Stimulated activated naive CD8-positive, alpha-beta T cell treated with anti-CD3 and anti-CD28 coated beads, Interleukin-15, amount 100 ng/mL, for 72 hours (primary cell): ENCODE measurements at regions not wholly inside any gene's neighbourhood (a gene's known extent, or its start where the extent isn't known, plus 50 kb on each side); places are given as distances from the start of the nearest gene placed in this dataset.
"Not testable (repeated sequence)": the region's sequence is repeated elsewhere in the genome, so short reads cannot be mapped to it uniquely, and the experiment has no call there.

ENCODE experiments used
- ATAC-seq: fragments of 150-1000 bp; cut with Tn5 transposase; 2 replicates; pipeline ENCODE4 v1.10.0; 2021; ENCODE audit warnings: mild to moderate bottlenecking, moderate library complexity
- DNase-seq, 2 donors: peaks; one replicate each; pipeline ENCODE4 v3.0.0; 2021 to 2022
- H3K27ac Mint-ChIP-seq, 2 donors: one replicate each; pipeline ENCODE4 v1.8.0; 2022; ENCODE audit warnings: mild to moderate bottlenecking in 2 of 2, mixed read lengths in 2 of 2, moderate library complexity in 2 of 2
- H3K27me3 Mint-ChIP-seq: one replicate; pipeline ENCODE4 v1.8.0; 2022; ENCODE audit warnings: mixed read lengths
- H3K4me1 Mint-ChIP-seq: one replicate; pipeline ENCODE4 v1.8.0; 2022; ENCODE audit warnings: mild to moderate bottlenecking, mixed read lengths
- H3K4me3 Mint-ChIP-seq, 2 donors: one replicate each; pipeline ENCODE4 v1.8.0; 2022; ENCODE audit warnings: mild to moderate bottlenecking in 2 of 2, mixed read lengths in 2 of 2, moderate library complexity in 1 of 2
- H3K9me3 Mint-ChIP-seq, 2 donors: one replicate each; pipeline ENCODE4 v1.8.0; 2022; ENCODE audit warnings: mixed read lengths in 2 of 2

DNA sequence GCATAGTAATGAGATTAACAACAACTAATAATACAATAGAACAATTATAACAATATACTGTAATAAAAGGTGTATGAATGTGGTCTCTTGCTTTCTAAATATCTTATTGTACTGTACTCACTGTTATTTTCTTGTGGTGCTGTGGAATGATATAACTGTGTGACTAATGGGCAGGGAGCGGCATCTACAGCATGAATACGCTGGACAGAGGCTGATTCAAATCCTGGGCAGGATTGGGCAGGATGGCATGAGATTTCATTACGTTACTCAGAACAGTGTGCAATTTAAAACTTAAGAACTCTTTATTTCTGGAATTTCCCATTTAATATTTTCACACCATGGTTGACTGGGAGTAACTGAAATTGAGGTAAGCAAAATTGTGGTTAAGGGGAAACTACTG is 1239.8 kb upstream of the GOT2 start:
- DNase-seq, result no peak

GRCh38 chr16:59971264-59971663 is 1237.1 kb upstream of the GOT2 start:
- Mint-ChIP-seq H3K27ac (no peak overlapping the region), H3K27me3 (no peaks in the 10 kb centered on the region), H3K4me3 (no peak overlapping the region), H3K4me1 (no peaks in the 10 kb centered on the region), H3K9me3 (peaks cover 0 to 16% of the 10 kb centered on the region in 2 donors)
- DNase-seq (no peak), ATAC-seq (no peak)

More for the DNA sequence above, 1239.8 kb upstream of the GOT2 start:
- no peaks in the 10 kb centered on the region for H3K27me3 Mint-ChIP-seq
- H3K4me3 Mint-ChIP-seq, result no peak overlapping the region
- H3K9me3 Mint-ChIP-seq, result peaks cover 0 to 8% of the 10 kb centered on the region in 2 donors
- no peak for ATAC-seq
- H3K4me1 Mint-ChIP-seq, result no peaks in the 10 kb centered on the region
- no peak overlapping the region for H3K27ac Mint-ChIP-seq

GRCh38 chr16:59964232-59964924 is 1230.3 kb upstream of the GOT2 start:
- ATAC-seq (no peak), DNase-seq (no peak)
- H3K27ac Mint-ChIP-seq, result no peak overlapping the region
- H3K9me3 Mint-ChIP-seq, result peaks cover 0 to 14% of the 10 kb centered on the region in 2 donors
- no peaks in the 10 kb centered on the region for H3K4me1 Mint-ChIP-seq
- H3K4me3 Mint-ChIP-seq, result no peak overlapping the region
- no peaks in the 10 kb centered on the region for H3K27me3 Mint-ChIP-seq

DNA sequence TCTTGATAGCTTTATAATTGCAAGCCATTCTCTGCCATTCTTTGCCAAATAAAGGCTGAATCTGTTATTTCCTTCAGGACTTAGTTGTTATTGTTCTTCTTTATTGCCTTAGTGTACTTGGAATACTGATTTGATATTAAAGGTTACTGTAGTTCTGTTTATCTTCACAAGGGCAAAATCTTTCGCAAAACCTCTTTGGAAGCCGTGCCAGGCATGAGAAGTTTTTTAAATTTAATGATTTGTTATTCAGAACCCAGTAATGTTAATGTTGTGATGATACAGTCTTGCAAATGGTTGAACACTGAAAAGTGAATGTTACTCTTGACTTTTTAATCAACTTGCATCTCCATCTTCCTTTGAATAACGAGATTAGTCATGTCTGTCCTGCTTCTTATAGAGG is 1225.2 kb upstream of the GOT2 start:
- Mint-ChIP-seq H3K27ac (no peak overlapping the region), H3K4me3 (no peak overlapping the region), H3K4me1 (no peaks in the 10 kb centered on the region), H3K9me3 (peaks cover 12 to 17% of the 10 kb centered on the region in 2 donors), H3K27me3 (no peaks in the 10 kb centered on the region)
- ATAC-seq, result no peak
- no peak for DNase-seq

DNA sequence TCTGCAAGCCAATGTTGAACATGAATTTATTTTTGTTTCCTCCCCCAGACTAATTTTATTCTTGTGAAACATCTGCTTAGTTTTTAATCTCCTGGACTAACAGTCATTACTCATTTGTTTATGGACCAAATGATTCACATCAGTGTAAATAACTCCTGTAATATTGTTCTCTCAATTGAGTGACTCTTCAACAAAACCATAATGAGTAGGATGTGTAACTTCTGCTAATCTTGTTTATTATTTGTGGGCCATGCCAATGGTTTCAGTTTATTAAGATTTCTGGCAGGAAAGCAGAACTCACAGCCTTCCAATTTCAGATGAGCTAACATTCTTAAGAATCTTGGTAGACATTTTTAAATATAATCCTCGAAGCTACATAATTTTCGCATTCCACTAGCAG is 1216.3 kb upstream of the GOT2 start:
- no peak for ATAC-seq

DNA sequence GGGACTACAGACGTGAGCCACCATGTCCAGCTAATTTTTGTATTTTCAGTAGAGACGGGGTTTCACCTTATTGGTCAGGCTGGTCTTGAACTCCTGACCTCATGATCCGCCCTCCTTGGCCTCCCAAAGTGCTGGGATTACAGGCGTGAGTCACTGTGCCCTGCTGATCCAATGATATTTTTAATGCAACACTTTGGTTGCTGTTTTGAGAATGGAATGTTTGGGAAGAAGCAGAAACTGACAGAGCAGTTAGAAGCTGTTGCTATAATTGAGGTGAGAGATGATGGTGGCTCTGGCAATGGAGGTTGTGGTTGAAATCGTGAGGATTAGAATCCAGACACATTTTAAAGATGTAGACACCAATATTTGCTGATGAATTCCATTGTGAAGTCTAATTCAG is 1209.9 kb upstream of the GOT2 start:
- not testable (repeated sequence) for H3K4me1 Mint-ChIP-seq

More for the DNA sequence above, 1216.3 kb upstream of the GOT2 start:
- Mint-ChIP-seq H3K27ac (no peak overlapping the region), H3K9me3 (peaks cover 0 to 16% of the 10 kb centered on the region in 2 donors), H3K27me3 (no peaks in the 10 kb centered on the region), H3K4me3 (no peak overlapping the region), H3K4me1 (no peaks in the 10 kb centered on the region)
- DNase-seq, result no peak

GRCh38 chr16:59941594-59941993 is 1207.5 kb upstream of the GOT2 start:
- Mint-ChIP-seq H3K4me3 (no peak overlapping the region), H3K27me3 (no peaks in the 10 kb centered on the region), H3K27ac (no peak overlapping the region), H3K9me3 (peaks cover 5 to 12% of the 10 kb centered on the region in 2 donors), H3K4me1 (no peaks in the 10 kb centered on the region)
- ATAC-seq (no peak), DNase-seq (no peak)

More for the DNA sequence above, 1209.9 kb upstream of the GOT2 start:
- H3K4me3 Mint-ChIP-seq, DNase-seq, H3K27me3 Mint-ChIP-seq, H3K27ac Mint-ChIP-seq, ATAC-seq: not testable (repeated sequence)
- H3K9me3 Mint-ChIP-seq, result peaks cover 12 to 14% of the 10 kb centered on the region in 2 donors

DNA sequence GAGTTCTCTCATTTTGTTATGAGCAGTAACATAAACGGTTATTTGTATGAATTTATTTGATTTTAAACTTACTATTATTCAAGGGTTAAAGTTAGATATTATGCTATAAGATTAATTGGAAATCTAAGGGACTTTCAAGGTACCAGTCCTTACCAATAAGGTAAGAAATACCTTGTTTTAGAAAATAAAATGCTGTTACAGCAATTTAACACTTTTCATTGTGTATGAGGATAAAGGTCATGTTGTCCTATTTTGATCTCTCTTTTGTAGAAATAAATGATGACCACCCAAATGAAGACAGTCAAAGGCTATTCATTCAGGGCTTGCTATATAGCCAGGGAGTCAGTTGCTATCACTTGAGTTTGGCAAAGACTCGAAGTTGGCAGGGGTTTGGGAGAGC is 1185.9 kb upstream of the GOT2 start:
- ATAC-seq (no peak), DNase-seq (no peak)
- no peaks in the 10 kb centered on the region for H3K27me3 Mint-ChIP-seq
- no peak overlapping the region for H3K4me3 Mint-ChIP-seq
- no peaks in the 10 kb centered on the region for H3K4me1 Mint-ChIP-seq
- no peak overlapping the region for H3K27ac Mint-ChIP-seq
- peaks cover 12 to 13% of the 10 kb centered on the region in 2 donors for H3K9me3 Mint-ChIP-seq

DNA sequence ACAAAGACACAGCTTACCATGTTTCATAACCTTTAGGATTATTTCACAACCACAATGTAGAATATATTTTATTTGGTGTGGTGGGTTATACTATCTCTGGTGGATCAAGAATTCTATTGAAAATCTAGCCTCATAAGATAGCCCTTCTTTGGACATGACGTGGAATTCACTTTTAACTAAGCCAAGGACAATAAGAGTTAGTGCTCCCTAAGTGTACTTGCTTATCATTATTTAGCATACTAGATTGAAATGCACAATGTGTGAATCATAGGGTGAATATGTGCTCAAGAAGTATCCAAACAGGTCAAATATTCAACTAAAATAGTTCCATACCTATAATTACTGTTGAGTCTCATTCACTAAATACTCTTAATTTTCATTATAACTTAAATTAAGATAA is 1179.5 kb upstream of the GOT2 start:
- ATAC-seq, result no peak
- Mint-ChIP-seq H3K9me3 (peaks cover 0 to 11% of the 10 kb centered on the region in 2 donors), H3K27me3 (no peaks in the 10 kb centered on the region), H3K4me3 (no peak overlapping the region), H3K27ac (no peak overlapping the region), H3K4me1 (no peaks in the 10 kb centered on the region)
- no peak for DNase-seq

DNA sequence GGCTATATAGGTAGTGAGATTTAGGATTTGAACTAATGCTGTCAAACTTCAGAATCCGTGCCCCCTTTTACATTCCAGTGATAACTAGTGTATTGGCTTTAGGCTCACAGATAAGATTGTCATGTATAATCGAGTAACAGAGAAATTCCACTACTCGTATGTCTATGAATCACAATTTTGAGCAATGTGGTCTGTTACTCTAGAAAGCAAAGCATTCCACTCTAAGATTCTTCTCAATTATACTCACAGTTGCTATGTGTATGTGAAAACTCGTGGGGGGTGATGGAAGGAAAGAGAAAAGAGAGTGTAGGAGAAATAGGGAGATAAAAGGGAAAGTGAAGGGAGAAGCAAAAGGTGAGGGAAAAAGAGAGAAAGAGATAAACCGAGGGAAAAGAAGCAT is 1175.1 kb upstream of the GOT2 start:
- Mint-ChIP-seq H3K4me3 (no peak overlapping the region), H3K27ac (no peak overlapping the region), H3K4me1 (no peaks in the 10 kb centered on the region), H3K9me3 (peaks cover 0 to 5% of the 10 kb centered on the region in 2 donors), H3K27me3 (no peaks in the 10 kb centered on the region)
- DNase-seq (no peak), ATAC-seq (no peak)

DNA sequence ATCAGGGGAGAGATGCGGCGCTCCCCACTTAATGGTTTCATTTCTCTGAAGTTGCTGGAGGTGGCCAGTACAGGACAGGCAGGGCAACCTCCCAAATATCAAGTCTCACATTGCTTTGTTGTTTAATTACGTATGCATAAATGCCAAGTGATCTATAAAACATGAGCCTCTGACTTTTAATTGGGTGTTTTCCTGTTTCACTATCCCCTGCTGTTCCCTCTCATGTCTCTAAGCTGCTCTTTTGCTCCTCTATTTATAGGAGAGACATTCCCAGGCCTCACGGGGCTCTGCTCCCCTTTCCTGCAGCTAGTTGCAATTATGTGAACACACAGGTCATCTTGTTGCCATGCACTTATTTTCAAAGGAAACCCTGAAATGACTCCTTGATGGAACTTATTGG is 1173.5 kb upstream of the GOT2 start:
- H3K9me3 Mint-ChIP-seq, result peaks cover 0 to 2% of the 10 kb centered on the region in 2 donors
- no peak overlapping the region for H3K4me3 Mint-ChIP-seq
- ATAC-seq (no peak), DNase-seq (no peak)
- no peaks in the 10 kb centered on the region for H3K4me1 Mint-ChIP-seq
- no peak overlapping the region for H3K27ac Mint-ChIP-seq
- no peaks in the 10 kb centered on the region for H3K27me3 Mint-ChIP-seq

- H3K27ac Mint-ChIP-seq, result no peak overlapping the region
- no peak for DNase-seq
- H3K27me3 Mint-ChIP-seq, result no peaks in the 10 kb centered on the region
- no peaks in the 10 kb centered on the region for H3K4me1 Mint-ChIP-seq
- H3K9me3 Mint-ChIP-seq, result no peaks in the 10 kb centered on the region
- no peak overlapping the region for H3K4me3 Mint-ChIP-seq
- no peak for ATAC-seq
Measured at GRCh38 chr16:59905606-59906005, 1171.5 kb upstream of the GOT2 start.

- Mint-ChIP-seq H3K4me1 (no peaks in the 10 kb centered on the region), H3K27me3 (no peaks in the 10 kb centered on the region), H3K9me3 (no peaks in the 10 kb centered on the region), H3K27ac (no peak overlapping the region), H3K4me3 (no peak overlapping the region)
- ATAC-seq (no peak), DNase-seq (no peak)
Measured at GRCh38 chr16:59905131-59905530, 1171.0 kb upstream of the GOT2 start.

GRCh38 chr16:59899940-59900339 is 1165.8 kb upstream of the GOT2 start:
- Mint-ChIP-seq H3K9me3 (peaks cover 9 to 11% of the 10 kb centered on the region in 2 donors), H3K27me3 (no peaks in the 10 kb centered on the region)

DNA sequence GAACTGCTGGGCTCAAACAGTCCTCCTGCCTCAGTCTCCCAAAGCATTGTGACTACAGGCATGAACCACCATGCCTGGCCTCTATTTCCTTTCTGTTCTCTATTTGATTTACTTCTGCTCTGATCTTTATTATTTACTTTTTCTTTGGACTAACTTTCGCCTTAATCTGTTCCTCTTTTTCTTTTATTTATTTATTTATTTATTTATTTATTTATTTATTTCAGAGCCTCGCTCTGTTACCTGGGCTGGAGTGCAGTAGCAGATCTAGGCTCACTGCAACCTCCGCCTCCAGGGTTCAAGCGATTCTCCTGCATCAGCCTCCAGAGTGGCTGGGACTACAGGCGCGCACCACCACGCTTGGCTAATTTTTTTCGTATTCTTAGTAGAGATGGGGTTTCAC is 1158.3 kb upstream of the GOT2 start:
- Mint-ChIP-seq H3K4me3 (no peak overlapping the region), H3K9me3 (peaks cover 31 to 52% of the 10 kb centered on the region in 2 donors), H3K4me1 (no peaks in the 10 kb centered on the region), H3K27me3 (no peaks in the 10 kb centered on the region), H3K27ac (no peak overlapping the region)
- DNase-seq (no peak), ATAC-seq (no peak)

More at GRCh38 chr16:59899940-59900339, 1165.8 kb upstream of the GOT2 start:
- ATAC-seq, result no peak
- H3K4me1 Mint-ChIP-seq, result no peaks in the 10 kb centered on the region
- DNase-seq, result no peak
- H3K4me3 Mint-ChIP-seq, result no peak overlapping the region
- H3K27ac Mint-ChIP-seq, result no peak overlapping the region

DNA sequence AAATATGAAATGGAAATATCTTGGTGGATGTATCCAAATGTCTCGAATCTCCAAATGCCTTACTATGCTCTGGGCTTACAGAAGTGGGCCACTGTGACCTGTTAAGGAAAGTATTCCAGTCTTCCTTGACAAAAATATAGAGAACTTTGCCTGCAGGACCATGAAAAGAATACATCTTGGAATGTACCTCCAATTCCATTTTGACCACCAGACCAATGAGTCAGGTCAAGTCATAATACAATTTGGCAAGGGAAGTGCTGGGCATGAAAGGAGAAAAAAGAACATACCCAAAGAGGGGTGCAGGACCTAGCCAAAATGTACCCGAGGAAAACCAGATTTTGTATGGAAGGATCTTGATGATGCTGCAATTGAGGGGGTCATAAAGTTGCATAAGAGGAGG is 1153.7 kb upstream of the GOT2 start:
- DNase-seq, result no peak
- no peaks in the 10 kb centered on the region for H3K27me3 Mint-ChIP-seq
- H3K4me1 Mint-ChIP-seq, result no peaks in the 10 kb centered on the region
- H3K4me3 Mint-ChIP-seq, result no peak overlapping the region
- ATAC-seq, result no peak
- H3K27ac Mint-ChIP-seq, result no peak overlapping the region
- H3K9me3 Mint-ChIP-seq, result peaks cover 24 to 40% of the 10 kb centered on the region in 2 donors

DNA sequence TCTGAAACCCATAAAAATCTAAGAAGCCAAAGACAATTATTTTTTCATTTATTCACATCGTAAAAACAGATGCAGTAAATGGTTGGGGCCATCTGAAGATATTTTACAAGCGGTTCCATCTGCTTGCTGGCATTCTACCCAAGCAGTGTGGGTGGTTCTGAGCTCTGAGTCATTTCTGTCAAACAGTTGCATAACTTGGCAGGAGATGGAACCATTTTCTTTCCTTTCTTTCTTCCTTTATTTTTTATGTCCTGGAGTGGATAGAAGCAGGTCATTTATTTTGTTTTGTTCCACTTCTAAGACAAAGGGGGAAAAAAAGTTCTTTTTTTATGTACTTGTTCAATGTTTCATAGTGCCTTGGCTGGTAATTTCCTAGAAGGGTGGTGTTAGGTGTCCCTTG is 1151.9 kb upstream of the GOT2 start:
- no peak overlapping the region for H3K27ac Mint-ChIP-seq
- H3K27me3 Mint-ChIP-seq, result no peaks in the 10 kb centered on the region
- DNase-seq, result no peak
- H3K9me3 Mint-ChIP-seq, result peaks cover 21 to 29% of the 10 kb centered on the region in 2 donors
- H3K4me3 Mint-ChIP-seq, result no peak overlapping the region
- H3K4me1 Mint-ChIP-seq, result no peaks in the 10 kb centered on the region
- ATAC-seq, result no peak
